Hepatocyte (in vitro differentiated cells): ENCODE measurements at regions not wholly inside any gene's neighbourhood (a gene's known extent, or its start where the extent isn't known, plus 50 kb on each side); places are given as distances from the start of the nearest gene placed in this dataset.

Experiments used
- DNase-seq: peaks from one replicate; pipeline ENCODE4 v3.0.0-alpha.2; 2016; ENCODE audit warnings: low spot score
- H2AFZ ChIP-seq: fragments of 200-600 bp; sonication (generic); 2 replicates; pipeline ENCODE4 v1.6.0; 2016; ENCODE audit warnings: antibody characterized with exemption, mild to moderate bottlenecking
- H3K27ac ChIP-seq: fragments of 200-600 bp; sonication (generic); 2 replicates; pipeline ENCODE4 v1.5.1; 2016; ENCODE audit warnings: mild to moderate bottlenecking
- H3K27me3 ChIP-seq: fragments of 200-600 bp; sonication (generic); 2 replicates; pipeline ENCODE4 v1.6.1; 2016
- H3K36me3 ChIP-seq: fragments of 200-600 bp; sonication (generic); replicated peaks from 2 replicates; pipeline ENCODE4 v1.5.1; 2016; ENCODE audit warnings: low read depth; ENCODE audit not compliant: insufficient read depth
- H3K4me1 ChIP-seq: fragments of 200-600 bp; sonication (generic); 2 replicates; pipeline ENCODE4 v1.5.1; 2016; ENCODE audit warnings: mild to moderate bottlenecking, moderate library complexity; ENCODE audit not compliant: insufficient read depth
- H3K4me2 ChIP-seq: fragments of 200-600 bp; sonication (generic); 2 replicates; pipeline ENCODE4 v1.6.0; 2016
- H3K4me3 ChIP-seq: fragments of 200-600 bp; sonication (generic); 2 replicates; pipeline ENCODE4 v1.5.1; 2016; ENCODE audit warnings: mild to moderate bottlenecking
- H3K79me2 ChIP-seq: fragments of 200-600 bp; sonication (generic); 2 replicates; pipeline ENCODE4 v1.6.0; 2017; ENCODE audit warnings: mild to moderate bottlenecking
- H3K9me2 ChIP-seq: fragments of 200-600 bp; sonication (generic); replicated peaks from 2 replicates; pipeline ENCODE4 v1.6.0; 2017; ENCODE audit warnings: mild to moderate bottlenecking; ENCODE audit not compliant: insufficient read depth
- H3K9me3 ChIP-seq: fragments of 200-600 bp; sonication (generic); 2 replicates; pipeline ENCODE4 v1.5.1; 2016; ENCODE audit warnings: low read depth, mild to moderate bottlenecking
- H4K20me1 ChIP-seq: fragments of 200-600 bp; sonication (generic); 2 replicates; pipeline ENCODE4 v1.6.0; 2016; ENCODE audit warnings: mild to moderate bottlenecking; ENCODE audit not compliant: insufficient read depth, poor library complexity, severe bottlenecking
- CTCF ChIP-seq: fragments of 200-600 bp; sonication (generic); IDR thresholded peaks from 2 replicates; pipeline ENCODE4 v1.5.1; 2016; ENCODE audit warnings: antibody characterized with exemption, mild to moderate bottlenecking; ENCODE audit not compliant: poor library complexity
- EZH2 ChIP-seq: fragments of 200-600 bp; sonication (generic); IDR thresholded peaks from 2 replicates; pipeline ENCODE4 v1.6.1; 2016; ENCODE audit warnings: antibody characterized with exemption, mild to moderate bottlenecking, borderline replicate concordance
- EZH2phosphoT487 ChIP-seq: fragments of 200-600 bp; sonication (generic); IDR thresholded peaks from one replicate; pipeline ENCODE4 v1.6.1; 2018; ENCODE audit warnings: antibody characterized with exemption, mild to moderate bottlenecking, low read depth, moderate library complexity; ENCODE audit not compliant: unreplicated experiment, severe bottlenecking
- WGBS: methylation state at CpG from one replicate; pipeline ENCODE4 v1.1.6; 2016; ENCODE audit warnings: low lambda C conversion rate; ENCODE audit errors: missing lambda C conversion rate; 5-methylcytosine and 5-hydroxymethylcytosine counted together

GRCh38 chr22:49195636-49196035 lies 632.0 kb downstream of the BRD1 start:
- Histone ChIP-seq H3K27me3 (peaks cover 14% of the 10 kb centered on the region), H3K36me3 (no peaks in the 10 kb centered on the region), H3K4me3 (no peak overlapping the region), H3K4me1 (no peaks in the 10 kb centered on the region), H4K20me1 (no peaks in the 10 kb centered on the region), H3K4me2 (no peak overlapping the region), H3K79me2 (no peaks in the 10 kb centered on the region), H3K9me2 (no peaks in the 10 kb centered on the region), H2AFZ (no peak overlapping the region), H3K9me3 (no peaks in the 10 kb centered on the region), H3K27ac (no peak overlapping the region)
- no peak for DNase-seq
- TF ChIP-seq EZH2 (no peak), CTCF (no peak), EZH2phosphoT487 (no peak)
- 93% methylated on average over 9 of the region's 14 CpGs for WGBS

- H3K79me2 ChIP-seq, result no peaks in the 10 kb centered on the region
- H2AFZ ChIP-seq, result no peak overlapping the region
- H3K27me3 ChIP-seq, result peaks cover 14% of the 10 kb centered on the region
- H3K9me2 ChIP-seq, result no peaks in the 10 kb centered on the region
- no peak overlapping the region for H3K4me2 ChIP-seq
- DNase-seq, result no peak
- H3K27ac ChIP-seq, result no peak overlapping the region
- no peaks in the 10 kb centered on the region for H3K9me3 ChIP-seq
- TF ChIP-seq CTCF (no peak), EZH2 (no peak), EZH2phosphoT487 (no peak)
- no peak overlapping the region for H3K4me3 ChIP-seq
- WGBS, result 85% methylated on average over 13 of the region's 13 CpGs
- no peaks in the 10 kb centered on the region for H3K4me1 ChIP-seq
- no peaks in the 10 kb centered on the region for H4K20me1 ChIP-seq
- H3K36me3 ChIP-seq, result no peaks in the 10 kb centered on the region
Observed at GRCh38 chr22:49193901-49194465, 633.7 kb downstream of the BRD1 start.

- Histone ChIP-seq H3K27me3 (peaks cover 14% of the 10 kb centered on the region), H2AFZ (no peak overlapping the region), H3K4me2 (no peak overlapping the region), H3K9me2 (no peaks in the 10 kb centered on the region), H3K4me1 (no peaks in the 10 kb centered on the region), H3K27ac (no peak overlapping the region), H3K9me3 (no peaks in the 10 kb centered on the region), H3K79me2 (no peaks in the 10 kb centered on the region), H3K4me3 (no peak overlapping the region), H3K36me3 (no peaks in the 10 kb centered on the region), H4K20me1 (no peaks in the 10 kb centered on the region)
- WGBS, result 94% methylated on average over 14 of the region's 14 CpGs
- TF ChIP-seq EZH2, result no peak
- TF ChIP-seq CTCF, result no peak
- no peak for TF ChIP-seq EZH2phosphoT487
- DNase-seq, result no peak
Observed at GRCh38 chr22:49193348-49193747, 634.3 kb downstream of the BRD1 start.

- no peak for TF ChIP-seq EZH2
- no peak for TF ChIP-seq EZH2phosphoT487
- TF ChIP-seq CTCF, result no peak
Observed at GRCh38 chr22:49192857-49193250, 634.8 kb downstream of the BRD1 start.

More at GRCh38 chr22:49192857-49193250, 634.8 kb downstream of the BRD1 start:
- Histone ChIP-seq H3K9me2 (no peaks in the 10 kb centered on the region), H2AFZ (no peak overlapping the region), H3K79me2 (no peaks in the 10 kb centered on the region), H4K20me1 (no peaks in the 10 kb centered on the region), H3K27me3 (peaks cover 10% of the 10 kb centered on the region), H3K4me3 (no peak overlapping the region), H3K4me1 (no peaks in the 10 kb centered on the region), H3K36me3 (no peaks in the 10 kb centered on the region), H3K9me3 (no peaks in the 10 kb centered on the region), H3K27ac (no peak overlapping the region), H3K4me2 (no peak overlapping the region)
- 90% methylated on average over 8 of the region's 8 CpGs for WGBS
- no peak for DNase-seq
